ENCODE measurements at regions not wholly inside any gene's neighbourhood (a gene's known extent, or its start where the extent isn't known, plus 50 kb on each side); places are given as distances from the start of the nearest gene placed in this dataset.

DNA sequence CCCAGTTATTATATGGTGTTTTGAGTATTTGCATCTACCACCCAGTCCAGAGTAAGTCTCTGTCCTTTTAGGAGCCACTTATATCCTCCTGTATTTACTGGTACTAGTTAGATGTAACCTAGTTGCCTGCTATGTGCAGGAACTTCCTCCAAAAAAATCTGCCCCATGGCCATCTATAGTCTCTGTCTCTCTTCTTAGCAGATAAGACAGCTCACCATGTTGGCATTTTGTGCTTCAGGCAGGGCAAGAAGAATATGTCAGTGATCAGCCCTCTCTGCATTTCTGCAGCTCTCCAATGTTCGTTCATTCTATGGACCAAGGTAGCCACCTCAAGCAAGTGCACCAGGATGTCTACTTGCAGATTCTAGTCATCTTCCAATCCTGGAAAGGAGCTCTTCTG lies 446.5 kb downstream of the TLE1 start:
- H3K27ac ChIP-seq, result no peak overlapping the region
- no peaks in the 10 kb centered on the region for H3K36me3 ChIP-seq
- 80 to 88% methylated on average over 1 of the region's 1 CpG for WGBS, 2 donors (ENCODE audit: low coverage in 1 of 2)
- intact Hi-C loops (cut with DNase I; ENCODE audit: low total_unique reads), result no loop called here
- H3K4me3 ChIP-seq, result no peak overlapping the region
- TF ChIP-seq EP300 (IDR thresholded peaks at IDR 0.05; ENCODE audit: low read depth), result no peak
- no peak for TF ChIP-seq POLR2AphosphoS5 (IDR thresholded peaks at IDR 0.05)
- no peak for TF ChIP-seq POLR2A (IDR thresholded peaks at IDR 0.05)
- TF ChIP-seq, protein P1, sequence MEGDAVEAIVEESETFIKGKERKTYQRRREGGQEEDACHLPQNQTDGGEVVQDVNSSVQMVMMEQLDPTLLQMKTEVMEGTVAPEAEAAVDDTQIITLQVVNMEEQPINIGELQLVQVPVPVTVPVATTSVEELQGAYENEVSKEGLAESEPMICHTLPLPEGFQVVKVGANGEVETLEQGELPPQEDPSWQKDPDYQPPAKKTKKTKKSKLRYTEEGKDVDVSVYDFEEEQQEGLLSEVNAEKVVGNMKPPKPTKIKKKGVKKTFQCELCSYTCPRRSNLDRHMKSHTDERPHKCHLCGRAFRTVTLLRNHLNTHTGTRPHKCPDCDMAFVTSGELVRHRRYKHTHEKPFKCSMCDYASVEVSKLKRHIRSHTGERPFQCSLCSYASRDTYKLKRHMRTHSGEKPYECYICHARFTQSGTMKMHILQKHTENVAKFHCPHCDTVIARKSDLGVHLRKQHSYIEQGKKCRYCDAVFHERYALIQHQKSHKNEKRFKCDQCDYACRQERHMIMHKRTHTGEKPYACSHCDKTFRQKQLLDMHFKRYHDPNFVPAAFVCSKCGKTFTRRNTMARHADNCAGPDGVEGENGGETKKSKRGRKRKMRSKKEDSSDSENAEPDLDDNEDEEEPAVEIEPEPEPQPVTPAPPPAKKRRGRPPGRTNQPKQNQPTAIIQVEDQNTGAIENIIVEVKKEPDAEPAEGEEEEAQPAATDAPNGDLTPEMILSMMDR (IDR thresholded peaks at IDR 0.05), result no peak
- no peaks in the 10 kb centered on the region for H3K4me1 ChIP-seq
- no peaks in the 10 kb centered on the region for H3K27me3 ChIP-seq
- H3K9me3 ChIP-seq, result no peaks in the 10 kb centered on the region
- in situ Hi-C loops (cut with MboI; ENCODE audit: low pct_ligation_motif_present in 1 of 4, low pct_unique_long_range_greater_than_20kb in 1 of 4, low sequenced_read_pairs in 3 of 4), result no loop called here
- no peak for DNase-seq

DNA sequence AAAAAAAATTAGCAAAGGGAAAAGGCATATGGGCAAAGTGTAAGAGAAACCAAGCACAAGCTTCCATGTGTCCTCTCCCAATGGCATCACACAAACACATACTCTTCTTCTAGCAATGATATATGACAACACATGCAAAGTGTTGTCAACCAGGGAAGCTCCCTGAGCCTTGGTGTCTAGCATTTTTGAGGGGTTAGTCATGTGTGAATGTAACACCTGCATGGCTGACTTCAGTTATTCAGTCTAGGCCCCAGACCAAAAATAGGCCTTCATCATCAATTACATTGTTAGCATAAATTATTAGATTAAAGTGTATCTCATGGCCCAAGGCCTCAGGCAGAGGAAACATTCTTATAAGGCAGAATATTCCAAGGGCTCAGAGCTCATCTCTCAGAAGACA lies 450.0 kb downstream of the TLE1 start:
- H3K4me3 ChIP-seq, result no peak overlapping the region
- H3K9me3 ChIP-seq, result no peaks in the 10 kb centered on the region
- intact Hi-C loops (cut with DNase I; ENCODE audit: low total_unique reads), result no loop called here
- H3K27ac ChIP-seq, result no peak overlapping the region
- H3K4me1 ChIP-seq, result no peaks in the 10 kb centered on the region
- H3K27me3 ChIP-seq, result no peaks in the 10 kb centered on the region
- DNase-seq, result no peak
- no peak for TF ChIP-seq EP300 (IDR thresholded peaks at IDR 0.05; ENCODE audit: low read depth)
- TF ChIP-seq POLR2A (IDR thresholded peaks at IDR 0.05), result no peak
- TF ChIP-seq POLR2AphosphoS5 (IDR thresholded peaks at IDR 0.05), result no peak
- TF ChIP-seq, protein P1 (IDR thresholded peaks at IDR 0.05), result no peak
- in situ Hi-C loops (cut with MboI; ENCODE audit: low pct_ligation_motif_present in 1 of 4, low pct_unique_long_range_greater_than_20kb in 1 of 4, low sequenced_read_pairs in 3 of 4), result no loop called here
- no peaks in the 10 kb centered on the region for H3K36me3 ChIP-seq

DNA sequence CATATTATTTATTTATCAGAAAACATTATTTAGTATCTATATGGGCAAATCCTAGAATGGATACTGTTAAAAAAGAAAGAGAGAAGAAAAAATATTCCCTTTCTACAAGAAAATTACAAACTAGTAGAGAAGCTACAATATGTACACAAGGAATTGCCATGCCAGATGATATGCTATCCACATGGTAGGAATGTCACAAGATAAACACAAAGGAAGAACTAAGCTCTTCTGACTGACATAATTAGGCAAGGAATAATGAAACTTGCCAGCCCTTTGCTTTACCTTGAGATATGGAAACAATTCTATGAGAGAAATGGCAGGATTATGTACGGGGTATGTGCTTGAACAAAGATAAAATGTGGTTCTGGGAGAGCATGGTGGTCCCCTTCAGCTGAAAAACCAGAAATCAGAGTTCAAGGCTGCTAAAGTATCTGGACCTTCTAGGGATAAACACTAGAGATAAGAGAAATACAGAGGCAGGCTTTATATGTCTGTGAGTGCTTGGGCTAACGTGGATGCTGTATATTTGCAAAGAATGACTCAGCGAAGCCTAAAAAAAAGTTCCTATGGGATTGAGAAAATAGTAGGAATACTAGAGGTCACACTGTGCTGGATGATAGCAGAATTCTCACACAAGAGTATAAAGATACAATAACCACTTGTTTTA lies 451.6 kb downstream of the TLE1 start:
- Histone ChIP-seq H3K36me3 (no peaks in the 10 kb centered on the region), H3K27me3 (no peaks in the 10 kb centered on the region), H3K4me1 (no peaks in the 10 kb centered on the region), H3K9me3 (no peaks in the 10 kb centered on the region), H3K27ac (no peak overlapping the region), H3K4me3 (no peak overlapping the region)
- WGBS, 2 donors (ENCODE audit: low coverage in 1 of 2), result 59 to 68% methylated on average over 3 of the region's 3 CpGs
- no peak for DNase-seq
- TF ChIP-seq POLR2AphosphoS5 (IDR thresholded peaks at IDR 0.05) (no peak), EP300 (IDR thresholded peaks at IDR 0.05; ENCODE audit: low read depth) (no peak), POLR2A (IDR thresholded peaks at IDR 0.05) (no peak)
- TF ChIP-seq, protein P1 (IDR thresholded peaks at IDR 0.05), result no peak
- in situ Hi-C loops (cut with MboI; ENCODE audit: low pct_ligation_motif_present in 1 of 4, low pct_unique_long_range_greater_than_20kb in 1 of 4, low sequenced_read_pairs in 3 of 4) (no loop called here), intact Hi-C loops (cut with DNase I; ENCODE audit: low total_unique reads) (no loop called here)

DNA sequence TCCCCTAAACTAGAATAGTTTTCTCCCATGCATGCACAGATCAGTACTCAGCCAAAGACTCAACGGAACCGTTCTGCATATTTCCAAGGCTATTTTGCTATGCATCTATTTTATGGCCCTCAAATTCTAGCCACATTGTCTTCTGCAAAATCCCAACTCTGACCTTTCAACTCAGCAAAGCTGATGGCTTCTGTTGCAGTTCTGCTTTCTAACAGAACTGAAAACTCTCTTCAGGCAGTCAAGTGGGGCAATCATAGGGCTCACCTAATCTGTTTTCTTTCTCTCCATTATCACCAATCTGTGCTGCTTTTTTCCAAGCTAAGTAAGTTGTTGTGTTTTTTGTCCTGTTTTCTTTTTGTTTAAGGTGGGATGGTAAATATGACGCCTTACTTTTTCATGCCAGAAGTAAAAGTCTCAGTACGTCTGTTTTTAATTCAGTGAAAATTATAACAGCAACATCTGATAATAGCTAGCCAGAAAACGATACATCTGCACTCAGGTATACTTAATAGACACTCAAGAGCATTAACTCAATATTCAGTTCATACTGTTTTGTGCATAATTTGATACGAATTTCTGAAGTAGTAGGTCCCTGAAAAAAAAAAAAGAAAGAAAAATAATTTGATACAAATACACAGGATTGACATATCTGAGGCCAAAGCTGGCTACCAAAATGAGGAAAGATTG lies 454.3 kb downstream of the TLE1 start:
- no peak overlapping the region for H3K27ac ChIP-seq
- in situ Hi-C loops (cut with MboI; ENCODE audit: low pct_ligation_motif_present in 1 of 4, low pct_unique_long_range_greater_than_20kb in 1 of 4, low sequenced_read_pairs in 3 of 4) (no loop called here), intact Hi-C loops (cut with DNase I; ENCODE audit: low total_unique reads) (no loop called here)
- no peaks in the 10 kb centered on the region for H3K36me3 ChIP-seq
- WGBS, 2 donors (ENCODE audit: low coverage in 1 of 2), result 72 to 77% methylated on average over 6 of the region's 6 CpGs
- no peak for DNase-seq
- TF ChIP-seq, protein P1 (IDR thresholded peaks at IDR 0.05), result no peak
- no peak for TF ChIP-seq EP300 (IDR thresholded peaks at IDR 0.05; ENCODE audit: low read depth)
- no peak for TF ChIP-seq POLR2AphosphoS5 (IDR thresholded peaks at IDR 0.05)
- no peak for TF ChIP-seq POLR2A (IDR thresholded peaks at IDR 0.05)
- H3K27me3 ChIP-seq, result no peaks in the 10 kb centered on the region
- H3K4me3 ChIP-seq, result no peak overlapping the region
- no peaks in the 10 kb centered on the region for H3K9me3 ChIP-seq
- no peaks in the 10 kb centered on the region for H3K4me1 ChIP-seq

All from transverse colon (tissue), 4 donors.